Activated naive CD4-positive, alpha-beta T cell treated with anti-CD3 and anti-CD28 coated beads, Interleukin-2, amount 10 ng/mL, durations not matched to agents 7 days and 5 days (primary cell): ENCODE measurements at regions not wholly inside any gene's neighbourhood (a gene's known extent, or its start where the extent isn't known, plus 50 kb on each side); places are given as distances from the start of the nearest gene placed in this dataset.
"Not testable (repeated sequence)": the region's sequence is repeated elsewhere in the genome, so short reads cannot be mapped to it uniquely, and the experiment has no call there.

Experiments
- CTCF ChIA-PET: fragments of 350-600 bp; sonication (Branson Sonifier 250); formaldehyde crosslinking; loops from one replicate; lab custom pipeline; 2021; ENCODE audit warnings: antibody characterized with exemption; lab: Charles Lee
- DNase-seq: peaks from one replicate; pipeline ENCODE4 v3.0.0-alpha.2; 2020
- H3K27ac Mint-ChIP-seq: one replicate; pipeline ENCODE4 v1.8.0; 2021; ENCODE audit warnings: mild to moderate bottlenecking, moderate library complexity, mixed read lengths
- H3K27me3 Mint-ChIP-seq: one replicate; pipeline ENCODE4 v1.8.0; 2021; ENCODE audit warnings: mild to moderate bottlenecking, mixed read lengths
- H3K36me3 Mint-ChIP-seq: one replicate; pipeline ENCODE4 v1.8.0; 2021; ENCODE audit warnings: mixed read lengths
- H3K4me1 Mint-ChIP-seq: one replicate; pipeline ENCODE4 v1.8.0; 2021; ENCODE audit warnings: mixed read lengths
- H3K4me3 Mint-ChIP-seq: one replicate; pipeline ENCODE4 v1.8.0; 2021; ENCODE audit warnings: mild to moderate bottlenecking, moderate library complexity, mixed read lengths
- H3K9me3 Mint-ChIP-seq: one replicate; pipeline ENCODE4 v1.8.0; 2021; ENCODE audit warnings: mixed read lengths

DNA sequence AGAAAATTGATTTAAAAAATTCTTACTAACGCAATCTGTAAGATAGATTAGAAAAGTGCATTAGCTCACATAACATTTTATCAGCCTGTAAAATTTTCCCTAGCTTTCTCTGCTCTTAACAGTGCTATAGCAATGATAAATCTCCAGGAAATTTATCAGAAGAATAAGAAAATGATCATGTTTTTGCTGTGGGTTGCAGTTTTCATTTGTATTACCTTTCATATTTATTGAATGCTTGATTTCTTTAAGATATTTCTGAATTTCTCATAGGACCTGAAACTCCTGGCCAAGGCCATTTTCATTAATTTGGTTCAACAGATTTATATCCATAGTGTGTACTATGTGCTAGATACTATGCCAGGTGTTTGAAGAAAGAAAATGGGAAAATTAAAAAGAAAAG lies 130.3 kb upstream of the STARD13 start:
- Mint-ChIP-seq H3K27ac (no peak overlapping the region), H3K4me3 (no peak overlapping the region), H3K27me3 (peaks cover 7% of the 10 kb centered on the region), H3K36me3 (no peaks in the 10 kb centered on the region), H3K9me3 (no peaks in the 10 kb centered on the region), H3K4me1 (no peaks in the 10 kb centered on the region)
- CTCF ChIA-PET = no interaction called here
- DNase-seq = no peak

DNA sequence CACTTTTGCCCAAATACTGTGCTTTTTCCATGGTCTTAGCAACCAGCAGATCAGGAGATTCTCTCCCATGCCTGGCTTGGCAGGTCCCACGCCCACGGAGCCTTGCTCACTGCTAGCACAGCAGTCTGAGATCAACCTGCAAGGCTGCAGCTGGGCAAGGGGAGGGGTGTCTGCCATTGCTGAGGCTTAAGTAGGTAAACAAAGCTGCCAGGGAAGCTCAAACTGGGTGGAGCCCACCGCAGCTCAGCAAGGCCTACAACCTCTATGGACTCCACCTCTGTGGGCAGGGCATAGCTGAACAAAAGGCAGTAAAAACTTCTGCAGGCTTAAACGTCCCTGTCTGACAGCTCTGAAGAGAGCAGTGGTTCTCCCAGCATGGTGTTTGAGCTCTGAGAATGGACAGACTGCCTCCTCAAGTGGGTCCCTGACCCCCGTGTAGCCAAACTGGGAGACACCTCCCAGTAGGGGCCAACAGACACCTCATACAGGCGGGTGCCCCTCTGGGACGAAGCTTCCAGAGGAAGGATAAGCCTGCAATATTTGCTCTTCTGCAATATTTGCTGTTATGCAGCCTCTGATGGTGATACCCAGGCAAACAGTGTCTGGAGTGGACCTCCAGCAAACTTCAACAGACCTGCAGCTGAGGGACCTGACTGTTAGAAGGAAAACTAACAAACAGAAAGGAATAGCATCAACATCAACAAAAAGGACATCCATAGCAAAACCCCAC lies 132.8 kb upstream of the STARD13 start:
- CTCF ChIA-PET, H3K27me3 Mint-ChIP-seq: not testable (repeated sequence)

DNA sequence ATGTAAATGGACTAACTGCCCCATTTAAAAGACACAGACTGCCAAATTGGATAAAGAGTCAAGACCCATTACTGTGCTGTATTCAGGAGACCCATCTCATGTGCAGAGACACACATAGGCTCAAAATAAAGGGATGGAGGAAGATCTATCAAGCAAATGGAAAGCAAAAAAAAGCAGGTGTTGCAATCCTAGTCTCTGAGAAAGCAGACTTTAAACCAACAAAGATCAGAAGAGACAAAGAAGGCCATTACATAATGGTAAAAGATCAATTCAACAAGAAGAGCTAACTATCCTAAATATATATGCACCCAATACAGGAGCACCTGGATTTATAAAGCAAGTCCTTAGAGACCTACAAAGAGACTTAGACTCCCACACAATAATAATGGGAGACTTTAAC lies 134.6 kb upstream of the STARD13 start:
- CTCF ChIA-PET, H3K9me3 Mint-ChIP-seq, H3K4me1 Mint-ChIP-seq, H3K27me3 Mint-ChIP-seq, DNase-seq, H3K36me3 Mint-ChIP-seq, H3K4me3 Mint-ChIP-seq, H3K27ac Mint-ChIP-seq: not testable (repeated sequence)

More for the DNA sequence above, 132.8 kb upstream of the STARD13 start:
- not testable (repeated sequence) for H3K4me1 Mint-ChIP-seq, H3K36me3 Mint-ChIP-seq, H3K27ac Mint-ChIP-seq, DNase-seq, H3K4me3 Mint-ChIP-seq, H3K9me3 Mint-ChIP-seq

DNA sequence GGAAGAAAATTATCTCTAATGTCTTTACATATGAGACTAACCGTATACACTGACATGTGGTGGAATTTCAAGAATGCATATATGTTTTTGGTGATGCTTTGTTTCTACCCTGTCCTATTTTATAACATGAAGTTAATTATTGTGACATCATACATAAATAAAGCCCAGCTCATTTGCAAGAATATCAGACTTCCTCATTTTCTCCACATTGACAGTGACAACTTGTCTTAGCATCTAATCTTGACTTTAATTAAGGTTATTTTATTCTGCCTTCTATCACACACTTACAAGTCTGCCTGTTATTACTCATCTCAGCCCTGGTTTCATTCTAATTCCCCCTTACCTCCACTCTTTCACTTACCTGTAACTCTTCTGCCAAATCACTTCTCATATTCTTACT lies 140.6 kb upstream of the STARD13 start:
- Mint-ChIP-seq H3K9me3 (no peaks in the 10 kb centered on the region), H3K4me3 (no peak overlapping the region)

DNA sequence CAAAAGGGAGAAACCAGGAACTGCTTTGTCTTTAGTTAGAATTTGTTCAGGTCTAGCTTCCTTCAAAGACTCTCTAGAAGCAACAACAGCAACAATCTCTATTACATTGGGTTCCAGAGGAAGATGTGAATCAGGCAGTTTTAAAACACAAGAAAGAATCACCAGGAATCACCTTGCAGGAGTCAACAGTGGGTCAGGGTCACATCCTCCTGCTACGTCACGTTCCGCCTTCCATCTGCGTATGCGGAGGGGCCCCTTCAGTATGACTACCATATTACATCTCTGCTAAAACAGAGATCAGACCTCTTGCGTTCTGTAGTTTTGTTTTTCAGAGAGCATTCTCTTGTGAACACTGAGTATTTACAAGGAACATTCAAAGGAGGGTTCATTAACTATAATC lies 147.8 kb upstream of the STARD13 start:
- H3K9me3 Mint-ChIP-seq = no peaks in the 10 kb centered on the region
- no peak overlapping the region for H3K27ac Mint-ChIP-seq
- no peak overlapping the region for H3K4me3 Mint-ChIP-seq
- H3K36me3 Mint-ChIP-seq = no peaks in the 10 kb centered on the region
- CTCF ChIA-PET = no interaction called here
- DNase-seq = no peak
- H3K4me1 Mint-ChIP-seq = no peaks in the 10 kb centered on the region
- no peaks in the 10 kb centered on the region for H3K27me3 Mint-ChIP-seq

More for the DNA sequence above, 140.6 kb upstream of the STARD13 start:
- Mint-ChIP-seq H3K27ac (no peak overlapping the region), H3K36me3 (no peaks in the 10 kb centered on the region), H3K27me3 (no peaks in the 10 kb centered on the region), H3K4me1 (no peaks in the 10 kb centered on the region)
- DNase-seq = no peak
- CTCF ChIA-PET = no interaction called here

DNA sequence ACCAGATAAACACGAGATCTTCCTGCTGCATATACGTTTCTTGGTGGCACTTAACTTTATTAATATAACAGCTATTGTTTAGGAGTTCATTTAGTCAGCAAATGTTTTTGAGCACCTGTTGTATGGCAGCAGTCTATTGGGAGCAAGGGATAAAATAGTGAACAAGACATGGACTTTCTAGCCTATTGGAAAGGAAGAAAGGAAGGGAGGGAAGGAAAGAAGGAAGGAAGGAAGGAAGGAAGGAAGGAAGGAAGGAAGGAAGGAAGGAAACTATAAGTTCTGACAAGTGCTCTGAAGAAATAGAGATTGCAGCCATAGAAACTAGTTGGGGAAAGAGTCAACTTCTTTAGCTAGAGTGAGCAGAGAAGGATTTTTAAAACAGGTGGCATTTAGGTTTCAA lies 149.1 kb upstream of the STARD13 start:
- CTCF ChIA-PET = no interaction called here
- DNase-seq = no peak

DNA sequence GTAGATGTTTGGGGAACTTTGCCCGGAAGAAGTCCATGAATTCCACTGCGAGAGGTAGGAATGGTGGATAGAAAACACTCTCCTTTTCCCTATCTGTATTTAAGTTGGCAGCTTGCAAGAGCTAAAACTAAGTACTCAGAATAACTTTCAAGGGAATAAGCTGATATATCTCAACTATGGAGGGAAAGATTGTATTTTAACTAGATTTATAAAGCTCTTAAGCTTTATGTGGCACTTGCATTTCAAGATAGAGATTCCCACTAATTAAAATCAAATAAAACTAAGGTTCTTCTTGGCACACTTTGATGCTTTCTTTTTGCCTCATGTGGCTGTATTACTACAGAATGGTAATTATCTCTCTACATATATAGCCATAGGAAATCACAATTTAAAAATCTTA lies 149.7 kb upstream of the STARD13 start:
- Mint-ChIP-seq H3K4me3 (no peak overlapping the region), H3K27ac (no peak overlapping the region), H3K9me3 (no peaks in the 10 kb centered on the region), H3K4me1 (no peaks in the 10 kb centered on the region), H3K27me3 (no peaks in the 10 kb centered on the region), H3K36me3 (no peaks in the 10 kb centered on the region)
- DNase-seq = no peak
- CTCF ChIA-PET = no interaction called here

More for the DNA sequence above, 149.1 kb upstream of the STARD13 start:
- Mint-ChIP-seq H3K27me3 (no peaks in the 10 kb centered on the region), H3K36me3 (no peaks in the 10 kb centered on the region), H3K27ac (no peak overlapping the region), H3K4me3 (no peak overlapping the region), H3K9me3 (no peaks in the 10 kb centered on the region), H3K4me1 (no peaks in the 10 kb centered on the region)

DNA sequence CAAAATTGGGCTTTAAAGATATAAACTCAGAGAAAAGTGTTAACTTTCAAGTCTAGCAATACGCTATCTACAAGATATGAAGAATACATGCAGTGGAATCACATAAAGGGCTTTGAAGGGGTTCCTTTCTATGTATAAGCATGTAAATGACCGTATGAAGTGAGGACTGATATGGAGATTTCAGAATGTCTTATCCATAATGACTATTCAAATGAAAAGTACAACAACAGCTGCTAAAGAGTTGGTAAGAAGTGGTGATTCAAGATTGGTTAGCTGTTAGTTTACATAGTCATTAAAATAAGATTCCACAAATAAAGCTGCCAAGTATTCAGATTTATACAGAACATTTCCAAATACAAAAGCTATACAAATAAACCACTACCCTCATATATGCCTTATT lies 153.4 kb upstream of the STARD13 start:
- H3K4me1 Mint-ChIP-seq = no peaks in the 10 kb centered on the region
- no peak overlapping the region for H3K4me3 Mint-ChIP-seq
- no peak for DNase-seq
- no peaks in the 10 kb centered on the region for H3K9me3 Mint-ChIP-seq
- no peaks in the 10 kb centered on the region for H3K27me3 Mint-ChIP-seq
- no peaks in the 10 kb centered on the region for H3K36me3 Mint-ChIP-seq
- CTCF ChIA-PET = interaction anchor here (0.5 kb wide), 1 partner anchor 787 kb away, joined by 4 read pairs; no protein-coding TSS in a partner anchor
- H3K27ac Mint-ChIP-seq = no peak overlapping the region

DNA sequence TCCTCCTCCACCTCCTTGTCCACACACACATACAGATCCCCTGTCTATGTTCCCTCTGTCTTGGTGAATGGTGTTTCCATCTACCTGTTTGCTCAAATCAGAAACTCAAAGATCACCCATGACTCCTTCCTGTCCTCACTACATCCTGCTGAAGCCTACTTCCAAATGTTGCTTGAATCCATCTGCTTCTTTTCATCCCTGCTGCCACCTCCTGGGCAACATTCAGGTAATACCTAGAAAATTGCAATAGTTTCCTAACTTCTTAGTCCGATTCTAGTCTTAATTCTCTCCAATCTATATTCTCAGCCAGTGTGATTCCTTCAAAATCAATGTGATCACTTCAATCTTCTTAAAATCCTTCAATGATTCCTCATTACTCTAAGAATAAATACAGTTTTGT lies 155.5 kb upstream of the STARD13 start:
- no peaks in the 10 kb centered on the region for H3K9me3 Mint-ChIP-seq
- H3K4me1 Mint-ChIP-seq = no peaks in the 10 kb centered on the region
- no peaks in the 10 kb centered on the region for H3K27me3 Mint-ChIP-seq
- CTCF ChIA-PET = no interaction called here
- no peak overlapping the region for H3K4me3 Mint-ChIP-seq
- no peak overlapping the region for H3K27ac Mint-ChIP-seq
- H3K36me3 Mint-ChIP-seq = no peaks in the 10 kb centered on the region
- no peak for DNase-seq

DNA sequence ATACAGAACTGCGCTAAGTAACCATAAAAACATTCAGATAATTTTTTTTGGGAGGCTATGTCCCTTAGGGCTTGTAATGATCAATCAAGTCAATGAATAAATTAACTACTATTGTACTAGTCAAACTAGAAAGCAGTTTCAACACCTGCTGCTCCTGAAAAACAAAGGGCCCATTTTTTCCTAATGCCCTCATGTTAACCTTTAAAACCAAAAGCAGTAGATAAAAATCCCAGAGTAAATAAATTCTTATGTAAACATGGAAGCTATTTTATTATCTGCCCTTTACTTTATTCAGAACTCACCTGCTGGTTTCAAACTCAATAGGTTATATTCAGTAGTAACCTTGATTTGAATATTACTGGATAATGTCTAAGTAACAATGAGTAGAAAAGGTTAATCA lies 159.5 kb upstream of the STARD13 start:
- DNase-seq = no peak
- Mint-ChIP-seq H3K27me3 (no peaks in the 10 kb centered on the region), H3K4me1 (no peaks in the 10 kb centered on the region), H3K4me3 (no peak overlapping the region), H3K9me3 (no peaks in the 10 kb centered on the region), H3K27ac (no peak overlapping the region), H3K36me3 (no peaks in the 10 kb centered on the region)
- CTCF ChIA-PET = no interaction called here

DNA sequence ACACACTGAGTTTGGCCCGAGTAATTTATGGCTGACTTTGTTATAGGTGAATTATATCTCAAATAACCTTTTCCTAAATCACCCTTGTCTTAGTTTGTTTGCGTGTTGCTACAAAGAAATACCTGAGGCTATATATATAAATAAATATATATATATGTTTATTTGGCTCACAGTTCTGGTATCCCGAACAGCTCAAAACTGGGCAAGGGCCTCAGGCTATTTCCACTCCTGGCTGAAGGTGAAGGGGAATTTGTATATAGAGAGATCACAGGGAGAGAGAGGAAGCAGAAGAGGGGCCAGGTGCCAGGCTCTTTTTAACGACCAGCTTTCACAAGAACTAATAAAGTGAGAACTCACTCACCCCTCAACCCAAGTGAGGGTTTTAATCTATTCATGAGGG lies 159.9 kb upstream of the STARD13 start:
- Mint-ChIP-seq H3K27ac (no peak overlapping the region), H3K9me3 (no peaks in the 10 kb centered on the region), H3K4me3 (no peak overlapping the region), H3K4me1 (no peaks in the 10 kb centered on the region), H3K36me3 (no peaks in the 10 kb centered on the region), H3K27me3 (no peaks in the 10 kb centered on the region)
- DNase-seq = no peak
- CTCF ChIA-PET = no interaction called here

DNA sequence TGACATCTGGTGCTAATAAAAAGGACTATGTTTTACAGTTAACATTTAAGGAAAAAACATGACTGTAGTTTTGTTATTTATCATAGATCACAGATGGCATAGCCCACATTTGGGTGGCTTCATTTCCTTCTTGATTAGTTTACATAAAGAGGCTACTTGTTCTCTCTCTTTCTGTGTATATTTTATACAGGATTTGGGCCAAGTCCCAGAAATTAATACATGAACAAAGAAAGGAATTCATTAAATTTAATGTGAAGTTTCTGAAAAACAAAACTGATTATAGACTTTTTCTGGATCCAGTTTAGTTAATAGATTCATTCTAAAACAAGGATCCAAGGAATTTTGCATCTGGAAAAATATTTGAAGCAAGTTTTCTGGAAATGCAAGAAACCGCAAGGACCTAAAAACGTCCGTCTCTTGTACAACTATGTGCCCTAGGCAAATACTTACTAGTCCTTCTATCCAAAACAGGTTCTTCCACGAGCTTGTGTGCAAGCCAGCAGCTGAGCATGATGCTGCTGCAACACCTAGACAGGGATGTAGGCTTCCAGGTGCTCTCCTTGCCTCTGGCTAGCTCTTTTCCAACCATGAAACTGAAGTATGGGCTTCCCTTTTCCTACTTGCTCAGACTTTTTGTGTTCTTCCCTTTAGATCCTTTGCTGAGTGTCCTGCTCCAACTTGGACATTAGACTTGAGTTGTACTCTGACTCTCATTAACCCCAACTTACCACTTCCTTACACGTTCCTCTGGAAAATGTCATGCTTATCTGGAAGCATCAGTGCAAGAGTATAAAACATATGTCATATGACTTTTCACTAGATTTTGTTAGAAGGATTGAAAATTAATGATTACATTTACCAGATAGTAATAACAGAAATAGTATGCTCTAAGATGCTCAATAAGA lies 161.5 kb upstream of the STARD13 start:
- CTCF ChIA-PET = no interaction called here
- Mint-ChIP-seq H3K27me3 (no peaks in the 10 kb centered on the region), H3K4me1 (no peaks in the 10 kb centered on the region)

DNA sequence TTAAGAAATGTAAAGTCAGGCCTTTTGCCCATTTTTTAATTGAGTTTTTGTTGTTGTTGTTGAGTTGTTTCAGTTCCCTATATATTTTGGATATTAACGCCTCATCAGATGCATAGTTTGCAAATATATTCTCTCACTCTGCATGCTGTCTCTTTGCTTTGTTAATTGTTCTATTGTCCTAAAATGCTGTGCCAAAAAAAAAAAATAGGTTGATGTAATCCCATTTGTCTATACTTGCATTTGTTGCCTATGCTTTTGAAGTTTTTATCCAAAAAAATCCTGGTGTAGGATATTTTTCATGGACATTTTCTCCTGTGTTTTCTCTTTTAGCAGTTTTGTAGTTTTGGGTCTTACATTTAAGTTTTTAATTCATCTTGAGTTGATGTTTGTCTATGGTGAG lies 163.3 kb upstream of the STARD13 start:
- CTCF ChIA-PET = no interaction called here

More for the DNA sequence above, 161.5 kb upstream of the STARD13 start:
- Mint-ChIP-seq H3K27ac (no peak overlapping the region), H3K36me3 (no peaks in the 10 kb centered on the region), H3K9me3 (no peaks in the 10 kb centered on the region), H3K4me3 (no peak overlapping the region)
- no peak for DNase-seq

DNA sequence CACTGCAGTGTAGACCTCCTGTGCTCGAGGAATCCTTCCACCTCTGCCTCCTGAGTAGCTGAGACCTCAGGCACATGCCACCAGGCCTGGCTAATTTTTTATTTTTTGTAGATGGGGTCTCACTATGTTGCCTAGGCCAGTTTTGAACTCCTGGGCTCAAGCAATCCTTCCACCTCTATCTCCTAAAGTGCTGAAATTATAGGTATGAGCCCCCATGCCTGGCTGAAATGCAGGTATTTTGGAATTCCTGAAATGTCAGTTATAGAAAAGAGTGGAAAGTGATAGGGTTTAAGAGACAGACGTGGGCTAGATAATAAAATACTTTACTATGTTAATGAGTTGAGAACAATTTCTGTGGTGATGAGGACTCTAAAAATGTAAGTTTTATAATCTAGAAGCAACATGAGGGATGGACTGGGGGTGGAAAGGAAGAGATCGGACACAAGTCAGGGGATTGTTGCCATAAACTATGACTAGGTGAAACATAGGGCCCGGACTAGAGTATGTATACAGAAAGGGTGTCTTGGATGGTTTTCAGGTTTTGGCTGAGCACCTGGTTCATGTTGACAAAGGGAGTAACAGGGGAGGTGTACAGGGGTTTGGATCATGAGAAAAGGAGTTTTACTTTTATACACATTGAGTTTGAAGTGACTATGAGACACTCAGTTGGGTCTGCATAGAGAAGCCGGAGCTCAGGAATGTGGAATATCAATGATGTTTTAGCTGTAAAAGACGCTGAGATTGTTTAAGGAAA lies 165.6 kb upstream of the STARD13 start:
- H3K27ac Mint-ChIP-seq = no peak overlapping the region
- H3K36me3 Mint-ChIP-seq = no peaks in the 10 kb centered on the region
- CTCF ChIA-PET = no interaction called here
- no peak for DNase-seq
- no peak overlapping the region for H3K4me3 Mint-ChIP-seq
- H3K4me1 Mint-ChIP-seq = no peaks in the 10 kb centered on the region
- no peaks in the 10 kb centered on the region for H3K27me3 Mint-ChIP-seq
- H3K9me3 Mint-ChIP-seq = no peaks in the 10 kb centered on the region

More for the DNA sequence above, 163.3 kb upstream of the STARD13 start:
- no peaks in the 10 kb centered on the region for H3K27me3 Mint-ChIP-seq
- no peak for DNase-seq
- no peaks in the 10 kb centered on the region for H3K4me1 Mint-ChIP-seq
- H3K4me3 Mint-ChIP-seq = no peak overlapping the region
- H3K36me3 Mint-ChIP-seq = no peaks in the 10 kb centered on the region
- no peak overlapping the region for H3K27ac Mint-ChIP-seq
- H3K9me3 Mint-ChIP-seq = no peaks in the 10 kb centered on the region
